OCI-LY7 (cell line): ENCODE measurements at regions not wholly inside any gene's neighbourhood (a gene's known extent, or its start where the extent isn't known, plus 50 kb on each side); places are given as distances from the start of the nearest gene placed in this dataset.

ENCODE experiments used
- BruUV-seq: library from RNA; stranded (reverse); fragments of 400-500 nt; replicated peaks from 2 replicates; lab custom pipeline; 2021; lab: Mats Ljungman, UMichigan
- CTCF ChIA-PET: fragments of 300-600 bp; sonication (Branson Sonifier 250); formaldehyde crosslinking; loops from one replicate; lab custom pipeline; 2022; ENCODE audit warnings: antibody characterized with exemption; ENCODE audit not compliant: unreplicated experiment; lab: Charles Lee
- POLR2A ChIA-PET: fragments of 300-600 bp; sonication (Branson Sonifier 250); formaldehyde crosslinking; loops from one replicate; lab custom pipeline; 2022; ENCODE audit warnings: antibody characterized with exemption; lab: Charles Lee
- DNase-seq: peaks from one replicate; pipeline ENCODE4 v3.0.0-alpha.2; 2015; ENCODE audit warnings: low spot score
- H2AFZ ChIP-seq: fragments of 200-600 bp; sonication (generic), shearing (Covaris generic); 2 replicates; pipeline ENCODE4 v1.6.1; 2014; ENCODE audit warnings: mild to moderate bottlenecking, antibody characterized with exemption, low read length, moderate library complexity
- H3K27ac ChIP-seq: fragments of 200-600 bp; sonication (generic); 2 replicates; pipeline ENCODE4 v1.5.1; 2014; ENCODE audit warnings: mixed run types, low read depth, mild to moderate bottlenecking, moderate library complexity, low read length, inconsistent platforms; ENCODE audit not compliant: poor library complexity, severe bottlenecking
- H3K36me3 ChIP-seq: fragments of 200-600 bp; sonication (generic); 2 replicates; pipeline ENCODE4 v1.6.1; 2014; ENCODE audit warnings: mild to moderate bottlenecking, antibody characterized with exemption, low read length, moderate library complexity, mixed read lengths; ENCODE audit not compliant: insufficient read depth
- H3K4me1 ChIP-seq: fragments of 200-600 bp; sonication (generic); 2 replicates; pipeline ENCODE4 v1.5.1; 2014; ENCODE audit warnings: mild to moderate bottlenecking, low read length; ENCODE audit not compliant: insufficient read depth, poor library complexity, severe bottlenecking
- H3K4me2 ChIP-seq: fragments of 200-600 bp; sonication (generic); 2 replicates; pipeline ENCODE4 v1.6.1; 2014; ENCODE audit warnings: mild to moderate bottlenecking, low read length
- H3K4me3 ChIP-seq: fragments of 200-600 bp; sonication (generic); 2 replicates; pipeline ENCODE4 v1.5.1; 2014; ENCODE audit warnings: mild to moderate bottlenecking, low read depth, low read length; ENCODE audit not compliant: poor library complexity, severe bottlenecking
- H3K79me2 ChIP-seq: fragments of 200-600 bp; sonication (generic); 2 replicates; pipeline ENCODE4 v1.6.1; 2016; ENCODE audit warnings: low read depth, mild to moderate bottlenecking, low read length, moderate library complexity, mixed read lengths; ENCODE audit not compliant: insufficient read depth
- H3K9me2 ChIP-seq: fragments of 200-600 bp; sonication (generic); 2 replicates; pipeline ENCODE4 v1.6.1; 2016; ENCODE audit warnings: mild to moderate bottlenecking, low read length, mixed read lengths; ENCODE audit not compliant: insufficient read depth
- H3K9me3 ChIP-seq: fragments of 200-600 bp; sonication (generic); 2 replicates; pipeline ENCODE4 v1.6.1; 2014; ENCODE audit warnings: mild to moderate bottlenecking, mixed run types, low read length, mixed read lengths
- H4K20me1 ChIP-seq: fragments of 200-600 bp; sonication (generic); 2 replicates; pipeline ENCODE4 v1.6.1; 2014; ENCODE audit warnings: mild to moderate bottlenecking, antibody characterized with exemption, low read length, moderate library complexity, mixed read lengths; ENCODE audit not compliant: insufficient read depth
- CTCF ChIP-seq: fragments of 200-600 bp; sonication (generic); conservative IDR thresholded peaks from 2 replicates; pipeline ENCODE4 v1.5.1; 2014; ENCODE audit warnings: mild to moderate bottlenecking, antibody characterized with exemption, low read length, moderate library complexity, mixed read lengths
- EZH2phosphoT487 ChIP-seq: fragments of 200-600 bp; sonication (generic); IDR thresholded peaks from 2 replicates; pipeline ENCODE4 v1.6.1; 2018; ENCODE audit warnings: low read depth, borderline replicate concordance, mild to moderate bottlenecking, mixed run types, antibody characterized with exemption, low read length, moderate library complexity, mixed read lengths
- intact Hi-C: fragments of 100-400 bp; cut with micrococcal nuclease; formaldehyde crosslinking; loops from one replicate; pipeline ENCODE4 v1.10.0; 2022; ENCODE audit not compliant: unreplicated experiment

GRCh38 chrX:124548571-124548970, 202.2 kb downstream of the SH2D1A start:
- no peak overlapping the region for H3K27ac ChIP-seq
- no peaks in the 10 kb centered on the region for H3K9me3 ChIP-seq
- POLR2A ChIA-PET = interaction anchor here (0.6 kb wide), 1 partner anchor 60 kb away, joined by 4 read pairs; no protein-coding TSS in a partner anchor
- H3K79me2 ChIP-seq = no peaks in the 10 kb centered on the region
- H3K4me3 ChIP-seq = no peak overlapping the region
- H3K9me2 ChIP-seq = no peaks in the 10 kb centered on the region
- H3K4me2 ChIP-seq = peak overlapping the region; percentile 39; the same call in 1 of the 2 replicates
- CTCF ChIA-PET = no interaction called here
- no peaks in the 10 kb centered on the region for H3K36me3 ChIP-seq
- peak overlapping the region; percentile 41; the same call in 1 of the 2 replicates for H2AFZ ChIP-seq
- intact Hi-C loops = no loop called here
- no TSS peak for BruUV-seq
- no peaks in the 10 kb centered on the region for H4K20me1 ChIP-seq
- DNase-seq = peak; percentile 2
- TF ChIP-seq EZH2phosphoT487 (no peak), CTCF (no peak)
- H3K4me1 ChIP-seq = peaks cover 13% of the 10 kb centered on the region

GRCh38 chrX:124555036-124555595, 208.8 kb downstream of the SH2D1A start:
- H3K9me3 ChIP-seq = no peaks in the 10 kb centered on the region
- BruUV-seq = no TSS peak
- no peaks in the 10 kb centered on the region for H4K20me1 ChIP-seq
- H3K79me2 ChIP-seq = no peaks in the 10 kb centered on the region
- no peaks in the 10 kb centered on the region for H3K4me1 ChIP-seq
- POLR2A ChIA-PET = no interaction called here
- H2AFZ ChIP-seq = no peak overlapping the region
- no peak for DNase-seq
- no peak overlapping the region for H3K27ac ChIP-seq
- intact Hi-C loops = no loop called here
- no peak overlapping the region for H3K4me2 ChIP-seq
- H3K9me2 ChIP-seq = no peaks in the 10 kb centered on the region
- CTCF ChIA-PET = no interaction called here
- no peak for TF ChIP-seq CTCF
- no peaks in the 10 kb centered on the region for H3K36me3 ChIP-seq
- H3K4me3 ChIP-seq = no peak overlapping the region

- no peak overlapping the region for H3K27ac ChIP-seq
- H3K36me3 ChIP-seq = no peaks in the 10 kb centered on the region
- no peaks in the 10 kb centered on the region for H3K4me1 ChIP-seq
- intact Hi-C loops = no loop called here
- H2AFZ ChIP-seq = no peak overlapping the region
- no peak for TF ChIP-seq EZH2phosphoT487
- TF ChIP-seq CTCF = no peak
- H4K20me1 ChIP-seq = no peaks in the 10 kb centered on the region
- POLR2A ChIA-PET = no interaction called here
- H3K9me3 ChIP-seq = no peaks in the 10 kb centered on the region
- no peaks in the 10 kb centered on the region for H3K9me2 ChIP-seq
- DNase-seq = no peak
- no peak overlapping the region for H3K4me2 ChIP-seq
- BruUV-seq = no TSS peak
- H3K4me3 ChIP-seq = no peak overlapping the region
- H3K79me2 ChIP-seq = no peaks in the 10 kb centered on the region
- CTCF ChIA-PET = no interaction called here
Observed at GRCh38 chrX:124557976-124558375, 211.6 kb downstream of the SH2D1A start.
